Superior temporal gyrus (tissue), 1 donor: ENCODE measurements at regions not wholly inside any gene's neighbourhood (a gene's known extent, or its start where the extent isn't known, plus 50 kb on each side); places are given as distances from the start of the nearest gene placed in this dataset.

Experiments used
- DNase-seq: peaks from one replicate; pipeline ENCODE4 v3.0.0-alpha.2; 2016; ENCODE audit errors: extremely low spot score

- no peak for DNase-seq
Measured at GRCh38 chr13:54162069-54162468, 1133.5 kb downstream of the OLFM4 start.

- no peak for DNase-seq
Measured at GRCh38 chr13:54165581-54166215, 1137.1 kb downstream of the OLFM4 start.

DNA sequence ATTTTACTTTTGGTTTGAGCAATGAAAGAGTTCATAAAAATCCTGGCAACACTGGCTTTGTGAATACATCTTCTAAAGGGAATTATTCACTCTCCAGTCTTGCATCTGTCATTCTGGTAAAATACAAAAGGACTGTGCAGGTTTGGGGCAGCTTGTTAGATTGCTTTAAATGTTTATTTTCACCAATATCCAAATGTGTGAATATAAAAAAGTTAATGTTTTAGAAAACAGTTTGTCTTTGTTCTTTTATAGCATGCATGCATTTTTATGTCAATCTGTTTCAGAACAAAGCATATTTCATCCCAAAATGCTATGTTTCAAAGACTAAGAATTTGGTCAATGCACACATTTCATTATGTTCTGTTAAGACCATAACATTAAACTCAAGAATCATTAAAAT lies 1145.4 kb downstream of the OLFM4 start:
- no peak for DNase-seq

GRCh38 chr13:54175466-54175865 lies 1146.9 kb downstream of the OLFM4 start:
- DNase-seq: no peak

- DNase-seq: no peak
Measured at GRCh38 chr13:54177466-54177865, 1148.9 kb downstream of the OLFM4 start.

DNA sequence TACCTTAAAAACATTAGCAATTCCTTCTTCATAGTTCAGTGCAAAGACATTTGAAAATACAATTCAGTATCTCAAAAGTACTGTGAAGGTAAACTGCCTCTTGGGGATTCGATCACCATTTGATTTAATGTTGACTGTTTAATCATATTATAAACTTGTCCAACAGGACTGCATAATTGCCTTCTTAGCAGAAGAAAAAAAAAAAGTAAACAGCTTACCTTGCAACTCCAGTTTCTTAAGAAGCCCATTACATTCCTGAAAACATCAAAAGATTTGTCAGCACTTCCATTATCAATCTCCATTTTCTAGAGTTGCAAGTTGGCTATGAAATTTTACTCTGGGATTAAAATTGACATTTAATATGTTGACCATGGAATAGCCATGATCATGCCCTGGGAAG lies 1154.6 kb downstream of the OLFM4 start:
- no peak for DNase-seq

GRCh38 chr13:54183728-54184127 lies 1155.1 kb downstream of the OLFM4 start:
- DNase-seq: no peak

DNA sequence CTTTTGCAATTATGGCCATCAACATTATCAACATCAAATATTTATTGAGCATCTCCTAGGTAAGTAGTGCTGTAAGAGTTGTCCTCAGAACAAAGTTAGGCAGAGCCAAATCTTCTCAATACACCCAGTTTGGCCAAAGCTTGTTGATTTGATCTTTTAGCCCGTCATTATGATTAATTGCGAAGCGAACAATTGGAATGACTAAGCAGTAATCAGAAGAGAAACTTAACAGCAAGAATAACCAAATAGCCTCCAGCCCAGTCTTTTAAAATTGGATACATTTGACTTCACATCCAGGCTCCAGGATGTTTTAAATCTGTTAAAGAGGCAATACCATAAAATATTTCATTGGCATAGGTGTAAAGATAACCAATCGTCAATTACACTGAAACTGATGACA lies 1156.0 kb downstream of the OLFM4 start:
- DNase-seq: no peak

DNA sequence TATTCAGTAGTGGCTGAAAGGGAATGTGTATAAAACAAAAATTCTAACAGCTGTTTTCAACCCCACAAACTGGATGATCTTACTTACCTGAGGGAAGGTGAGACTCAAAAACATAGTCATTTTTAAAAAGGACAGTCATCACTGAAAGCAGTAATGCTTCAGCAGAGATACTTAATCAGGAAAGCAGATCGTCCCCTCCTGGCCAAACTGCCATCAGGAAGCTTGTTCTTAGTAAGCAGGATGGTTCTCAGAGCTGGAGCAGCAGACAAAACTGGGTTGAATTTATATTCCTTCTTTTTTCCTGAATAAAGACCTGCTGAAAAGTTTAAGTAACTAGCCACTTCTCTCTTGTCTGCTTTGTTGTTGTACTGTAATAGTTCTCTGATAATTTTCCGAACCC lies 1156.5 kb downstream of the OLFM4 start:
- DNase-seq: no peak

DNA sequence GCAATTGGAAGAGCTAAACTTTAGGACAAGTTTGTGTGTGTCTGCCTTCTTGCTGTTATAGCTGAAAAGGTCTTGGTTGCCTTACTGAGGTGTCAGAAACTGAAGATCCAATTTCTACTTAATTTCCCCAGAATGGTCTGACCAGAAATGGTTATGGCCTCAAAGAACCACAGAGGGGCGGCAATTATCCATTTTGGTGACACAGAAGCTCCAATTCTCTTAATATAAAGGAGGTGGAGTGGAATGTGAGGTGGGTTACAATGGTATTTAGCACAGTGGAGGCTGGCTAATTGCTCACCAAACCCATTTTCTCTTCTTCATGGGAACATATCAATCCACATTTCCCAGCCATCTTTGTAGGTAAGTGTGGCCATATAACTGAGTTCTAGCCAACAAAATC lies 1157.2 kb downstream of the OLFM4 start:
- DNase-seq: no peak

GRCh38 chr13:54187461-54187860 lies 1158.8 kb downstream of the OLFM4 start:
- no peak for DNase-seq

DNA sequence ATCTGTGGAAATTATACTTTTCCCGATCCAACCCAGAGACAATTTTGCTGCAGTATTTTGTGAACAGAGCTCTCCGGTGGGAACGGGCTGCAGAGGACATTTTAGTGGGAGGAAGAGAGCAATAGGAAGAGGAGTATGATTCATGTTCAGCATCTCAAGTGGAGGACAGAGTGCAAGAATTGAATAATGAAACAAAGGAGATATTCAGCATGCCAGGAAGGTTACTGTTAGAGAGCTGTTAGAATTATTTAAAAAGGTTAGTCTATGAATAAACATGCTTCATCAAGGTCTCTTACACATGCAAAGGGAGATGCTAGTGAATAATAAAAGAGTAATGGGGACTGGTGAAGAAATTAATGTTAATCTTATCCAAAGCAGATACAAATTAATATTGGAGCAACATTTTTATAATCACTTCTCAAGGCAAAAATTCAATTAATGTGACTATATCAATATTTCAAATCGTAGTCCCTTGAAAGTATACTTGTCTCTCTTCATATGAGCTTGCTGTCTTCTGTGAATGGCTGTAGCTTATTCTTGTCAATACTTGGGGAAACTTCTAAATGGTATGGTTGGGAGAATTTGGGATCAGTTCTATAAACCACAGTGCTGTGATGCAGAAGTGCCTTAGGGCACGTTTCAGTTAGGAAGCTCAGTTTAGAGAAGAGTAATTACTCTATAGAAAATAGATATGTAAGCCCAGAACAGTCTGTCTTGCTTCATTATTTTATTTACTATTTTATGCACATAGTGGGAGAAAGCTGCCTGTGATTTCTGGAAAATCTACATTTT lies 1165.8 kb downstream of the OLFM4 start:
- no peak for DNase-seq

DNA sequence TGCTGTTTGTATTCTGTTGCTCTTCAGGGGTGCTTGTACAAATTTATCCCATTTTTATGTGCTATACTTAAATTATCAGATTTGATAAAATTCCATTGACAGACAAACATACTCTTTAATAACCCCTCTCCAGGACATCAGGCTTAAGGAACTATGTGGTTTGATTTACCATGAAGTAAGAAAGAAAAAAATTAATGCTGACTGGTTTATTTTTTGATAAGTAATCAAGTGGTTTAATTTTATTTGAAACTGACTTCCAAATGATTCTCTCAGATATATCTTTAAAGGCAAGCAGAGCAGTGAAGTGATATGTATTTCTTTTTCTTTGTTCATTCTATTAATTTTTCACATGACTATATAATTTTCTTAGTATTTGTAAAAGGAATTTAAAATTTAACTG lies 1168.1 kb downstream of the OLFM4 start:
- DNase-seq: no peak

DNA sequence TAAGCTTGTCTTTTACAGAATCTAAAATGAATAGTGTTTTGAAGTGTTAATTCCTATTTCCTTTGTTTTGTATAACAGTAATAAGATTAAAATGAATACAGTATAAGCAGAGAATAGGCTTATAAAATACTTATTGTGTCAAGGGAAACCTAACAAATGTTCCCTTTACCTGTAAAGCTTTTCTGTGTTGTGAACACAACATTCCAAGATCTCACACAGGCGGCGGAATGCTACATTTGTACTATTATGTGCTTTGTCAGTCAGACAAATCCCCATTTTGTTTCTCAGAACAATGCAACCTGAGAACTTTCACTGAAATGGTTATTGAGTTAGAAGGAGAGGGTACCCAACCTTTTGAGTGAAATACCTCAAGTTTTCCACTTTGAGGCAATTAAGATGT lies 1170.3 kb downstream of the OLFM4 start:
- DNase-seq: no peak

GRCh38 chr13:54206626-54207025 lies 1178.0 kb downstream of the OLFM4 start:
- DNase-seq: no peak

- no peak for DNase-seq
Measured at GRCh38 chr13:54210397-54211049, 1181.9 kb downstream of the OLFM4 start.

DNA sequence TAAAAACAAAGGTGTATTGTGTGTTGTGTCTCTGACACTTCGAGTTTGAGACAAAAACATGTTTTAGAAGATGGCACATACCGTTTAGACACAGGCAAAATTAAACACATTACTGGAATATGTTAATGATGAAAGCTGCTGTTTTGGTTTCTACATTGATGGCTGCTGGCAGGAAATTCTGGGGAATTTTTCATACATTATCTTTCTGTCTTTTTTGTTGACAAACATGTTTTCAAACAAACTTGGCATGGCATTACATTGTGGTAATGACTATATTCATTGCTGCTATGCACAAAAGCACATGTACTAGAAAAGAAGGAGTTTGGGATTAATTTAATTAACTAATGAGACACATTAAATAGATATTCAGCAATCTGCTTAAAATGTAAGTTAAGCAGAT lies 1187.6 kb downstream of the OLFM4 start:
- DNase-seq: no peak

DNA sequence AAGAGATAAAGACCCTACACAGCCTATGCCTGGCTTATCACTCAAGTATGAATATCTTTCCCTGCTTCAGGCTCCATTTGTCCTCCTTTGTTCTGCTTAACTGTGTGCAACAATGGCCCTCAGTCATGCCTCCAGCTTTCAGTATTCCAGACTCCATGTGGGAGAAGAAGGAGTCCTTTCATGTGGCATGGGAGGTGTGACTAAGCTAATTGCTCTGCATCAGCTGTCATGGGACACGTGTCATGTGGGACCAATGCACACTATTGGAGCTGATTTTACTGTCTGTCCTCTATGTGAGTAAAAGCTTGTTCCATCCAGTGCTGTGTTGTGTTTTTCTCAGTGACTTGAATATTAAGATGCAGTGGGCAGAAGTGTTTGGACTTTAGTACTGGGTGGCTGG lies 1198.3 kb downstream of the OLFM4 start:
- DNase-seq: peak; percentile 40

DNA sequence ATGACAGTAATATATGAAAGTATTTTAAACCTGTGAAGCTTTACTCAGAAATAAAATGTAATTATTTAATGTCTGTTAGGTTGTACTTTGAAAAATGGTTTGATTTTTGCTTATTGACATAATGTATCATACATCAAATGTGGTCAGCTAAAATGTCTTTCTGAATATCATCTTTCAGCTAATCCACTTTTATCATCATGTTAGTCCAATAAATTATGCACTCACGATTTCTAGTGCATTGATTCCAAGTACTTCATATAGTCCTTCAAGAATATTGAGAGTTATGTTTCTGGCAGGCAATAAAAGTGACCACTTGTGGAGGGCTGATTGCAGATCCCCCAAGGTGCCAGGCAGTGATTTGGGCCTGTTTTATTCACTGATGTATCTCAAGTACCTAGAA lies 1204.1 kb downstream of the OLFM4 start:
- DNase-seq: no peak

GRCh38 chr13:54234607-54235006 lies 1206.0 kb downstream of the OLFM4 start:
- DNase-seq: no peak

- DNase-seq: no peak
Measured at GRCh38 chr13:54241719-54242118, 1213.1 kb downstream of the OLFM4 start.

- DNase-seq: no peak
Measured at GRCh38 chr13:54248306-54248705, 1219.7 kb downstream of the OLFM4 start.

DNA sequence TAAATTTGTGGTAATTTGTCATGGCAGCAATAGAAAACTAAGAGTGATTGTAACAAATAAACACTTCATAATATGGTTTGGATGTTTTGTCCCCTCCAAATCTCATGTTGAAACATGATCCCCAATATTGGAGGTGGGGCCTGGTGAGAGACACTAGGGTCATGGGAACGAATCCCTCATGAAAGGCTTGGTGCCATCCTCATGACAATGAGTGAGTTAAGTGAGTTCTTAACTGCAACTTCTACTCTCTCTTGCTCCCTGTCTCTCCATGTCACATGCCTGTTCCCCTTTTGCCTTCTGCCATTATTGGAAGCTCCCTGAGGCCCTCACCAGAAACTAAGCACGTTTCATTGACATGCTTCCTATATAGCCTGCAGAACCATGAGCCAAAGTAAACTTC lies 1233.2 kb downstream of the OLFM4 start:
- DNase-seq: no peak
